NCI-H1417 (cell line): ENCODE measurements at regions not wholly inside any gene's neighbourhood (a gene's known extent, or its start where the extent isn't known, plus 50 kb on each side); places are given as distances from the start of the nearest gene placed in this dataset.

ENCODE experiments used
- DNase-seq, 3 experiments: peaks; one replicate each; lab custom pipeline; 2025; lab: John Stamatoyannopoulos, UW

GRCh38 chr10:29081231-29081630 is 207.6 kb upstream of the LYZL1 start:
- no peak for DNase-seq

GRCh38 chr10:29081951-29082685 is 206.8 kb upstream of the LYZL1 start:
- no peak for DNase-seq

DNA sequence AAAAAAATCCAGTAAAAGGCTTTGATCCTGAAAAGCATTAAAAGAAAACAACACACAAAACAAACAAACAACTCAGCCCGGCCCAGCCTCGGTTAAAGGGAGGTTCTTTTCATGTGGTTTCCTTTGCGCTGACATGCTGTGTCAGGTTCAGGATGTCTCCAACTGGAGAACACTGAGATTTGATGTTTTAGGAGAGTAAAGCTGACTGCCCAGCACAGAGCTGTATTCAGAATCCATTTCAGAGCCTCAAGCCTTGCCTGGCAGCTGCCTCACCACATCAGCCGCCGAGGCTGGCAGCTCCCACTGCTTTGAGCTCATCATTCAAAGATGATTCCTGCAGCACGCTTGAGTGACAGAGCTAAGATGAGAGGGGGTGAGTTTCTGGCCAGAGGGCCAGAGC is 205.8 kb upstream of the LYZL1 start:
- DNase-seq, result peak in 1 of 3 experiments; percentile 34

- DNase-seq, result no peak
Measured at GRCh38 chr10:29084681-29085307, 204.1 kb upstream of the LYZL1 start.

GRCh38 chr10:29089091-29089490 is 199.8 kb upstream of the LYZL1 start:
- DNase-seq, result no peak

DNA sequence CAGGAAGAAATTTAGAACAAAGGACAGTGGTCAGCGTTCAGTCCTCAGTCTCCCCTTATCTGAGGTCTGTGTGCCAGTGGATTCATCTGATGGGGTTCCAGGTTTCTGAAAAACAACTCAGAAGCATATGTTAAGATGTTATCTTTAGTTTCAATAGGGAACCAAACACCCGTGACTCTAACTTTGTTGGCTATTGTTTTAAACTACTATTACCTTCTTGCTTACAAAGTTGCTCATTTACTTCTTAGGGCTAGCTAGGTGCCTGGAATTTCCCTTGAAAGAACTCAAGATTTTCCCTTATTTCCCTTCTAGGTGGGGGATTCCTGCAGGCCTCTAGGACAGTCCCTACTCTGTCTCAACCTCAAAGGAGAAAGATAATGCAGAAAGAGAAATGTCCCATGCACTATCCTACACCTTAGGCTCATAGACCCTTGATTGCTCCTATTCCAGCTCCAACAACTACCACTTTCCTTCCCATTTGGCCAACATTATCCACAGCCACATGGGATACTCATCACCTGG is 192.5 kb upstream of the LYZL1 start:
- no peak for DNase-seq

DNA sequence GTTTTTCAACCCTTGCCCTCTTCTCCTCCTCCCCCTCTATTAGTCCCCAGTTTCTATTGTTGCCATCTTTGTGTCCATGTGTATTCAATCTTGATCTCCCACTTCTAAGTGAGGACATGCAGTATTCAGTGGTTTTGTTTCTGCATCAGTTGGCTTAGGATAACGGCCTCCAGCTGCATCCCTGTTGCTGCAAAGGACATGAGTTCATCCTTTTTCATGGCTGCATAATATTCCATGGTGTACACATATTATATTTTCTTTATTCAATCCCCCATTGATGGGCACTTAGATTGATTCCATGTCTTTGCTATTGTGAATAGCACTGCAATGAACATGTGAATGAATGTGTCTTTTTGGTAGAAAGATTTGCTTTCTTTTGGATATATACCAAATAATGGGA is 190.4 kb upstream of the LYZL1 start:
- no peak for DNase-seq

- peak in 1 of 3 experiments; percentile 5 for DNase-seq
Measured at GRCh38 chr10:29099001-29099400, 189.9 kb upstream of the LYZL1 start.

GRCh38 chr10:29099415-29099814 is 189.5 kb upstream of the LYZL1 start:
- DNase-seq, result peak in 1 of 3 experiments; percentile 3

- DNase-seq, result no peak
Measured at GRCh38 chr10:29100505-29100904, 188.4 kb upstream of the LYZL1 start.

DNA sequence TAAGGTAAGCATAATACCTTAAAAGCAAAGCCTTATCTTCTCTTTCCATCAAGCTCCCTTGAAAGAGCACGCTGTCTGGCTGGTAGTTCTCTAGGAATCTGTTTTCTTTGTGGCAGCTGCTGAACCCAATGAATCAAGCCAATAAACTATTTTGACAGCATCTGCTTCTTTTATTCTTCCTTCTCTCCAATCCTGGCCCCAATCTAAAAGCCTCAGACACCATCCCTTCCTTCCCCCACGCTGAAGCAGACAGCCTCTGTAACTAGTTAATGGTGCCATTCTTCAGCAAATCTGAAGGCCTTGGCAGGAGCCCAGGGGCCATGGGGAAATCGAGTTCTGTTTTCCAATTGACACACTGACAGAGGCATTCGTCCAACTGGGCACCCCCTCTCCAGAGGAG is 186.6 kb upstream of the LYZL1 start:
- no peak for DNase-seq

DNA sequence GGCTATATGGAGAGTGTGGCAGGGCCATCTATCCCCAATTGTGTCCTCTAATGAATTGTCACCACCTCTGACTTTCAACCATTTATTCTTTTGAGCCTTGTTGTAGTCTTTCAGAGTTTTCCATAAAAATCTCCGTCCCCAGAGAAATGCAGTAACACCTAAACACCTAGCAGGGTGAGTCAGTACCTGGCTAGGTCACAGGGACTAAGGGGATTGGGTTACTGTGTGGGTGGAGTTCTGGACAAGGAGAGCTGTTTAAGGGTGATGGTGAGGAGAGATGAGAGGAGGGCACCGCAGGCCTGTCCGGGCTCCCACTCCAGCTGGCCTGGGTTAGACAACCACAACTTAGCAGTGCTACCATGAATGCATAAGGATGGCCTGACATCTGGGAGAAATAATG is 186.2 kb upstream of the LYZL1 start:
- DNase-seq, result no peak

DNA sequence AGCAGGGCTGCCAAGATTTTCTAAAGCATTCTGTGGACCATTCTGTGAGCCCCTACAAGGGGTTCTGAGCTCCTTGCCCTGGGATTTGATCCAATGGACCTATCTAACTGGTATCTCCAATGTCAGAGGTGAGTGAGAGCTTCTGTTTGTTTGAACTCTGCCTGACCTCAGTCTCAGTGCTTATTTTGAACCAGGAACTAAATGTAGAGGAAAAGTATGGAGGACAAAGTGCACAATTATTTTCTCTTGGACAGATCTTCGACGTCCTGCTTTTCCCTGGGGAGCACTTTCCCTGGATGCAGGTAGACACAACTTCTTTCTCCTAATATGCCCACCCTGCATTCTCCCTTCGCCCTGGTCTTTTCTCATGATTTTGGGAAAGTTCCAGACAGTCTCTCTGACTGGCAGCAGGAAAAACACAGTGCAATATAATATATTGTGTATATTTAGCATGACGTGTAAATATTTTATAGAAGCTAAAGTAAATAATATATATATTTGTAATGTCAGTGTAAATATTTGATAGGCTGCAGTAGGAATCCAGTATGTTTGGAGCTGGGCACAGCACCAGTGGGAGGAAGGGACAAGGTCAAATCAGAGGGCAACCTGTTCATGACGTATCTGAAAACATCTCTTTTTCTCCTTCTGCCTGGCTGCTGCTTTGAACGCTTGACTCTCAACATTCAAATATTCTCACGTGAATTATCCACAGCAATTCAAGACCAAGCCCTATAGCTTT is 184.0 kb upstream of the LYZL1 start:
- no peak for DNase-seq

DNA sequence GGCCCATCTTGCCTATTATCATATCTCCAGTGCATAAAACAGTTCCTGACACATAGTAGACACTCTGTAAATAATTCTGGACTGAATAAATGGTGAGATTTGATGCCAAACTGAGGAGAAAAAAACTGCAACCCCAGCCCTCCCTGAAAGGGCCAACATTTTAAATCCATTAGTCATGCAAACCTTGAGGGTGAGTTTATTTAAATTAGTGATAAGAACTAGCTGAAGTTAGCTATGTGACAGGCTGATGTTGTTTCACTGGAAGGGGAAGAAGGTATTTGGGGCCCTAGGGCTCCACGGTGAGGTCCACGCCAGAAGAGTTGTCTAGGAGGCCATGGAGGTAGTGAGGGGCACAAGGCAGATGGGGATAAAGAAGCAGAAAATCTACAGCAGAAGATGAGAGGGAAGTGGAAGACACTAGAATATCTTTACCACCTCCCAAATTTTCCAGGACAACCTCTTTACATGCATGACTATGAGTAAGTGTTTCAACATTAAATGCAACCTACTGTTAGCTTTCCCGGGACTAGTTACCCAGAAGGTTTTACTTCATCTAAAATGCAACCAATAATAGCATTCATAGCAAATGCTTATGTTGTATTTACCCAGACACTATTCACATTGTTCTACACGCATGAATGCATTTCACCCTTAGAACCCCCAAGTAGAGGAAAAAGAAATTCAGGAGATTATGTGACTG is 183.2 kb upstream of the LYZL1 start:
- no peak for DNase-seq

- DNase-seq, result no peak
Measured at GRCh38 chr10:29106287-29106686, 182.6 kb upstream of the LYZL1 start.

- DNase-seq, result no peak
Measured at GRCh38 chr10:29107866-29108498, 180.9 kb upstream of the LYZL1 start.

DNA sequence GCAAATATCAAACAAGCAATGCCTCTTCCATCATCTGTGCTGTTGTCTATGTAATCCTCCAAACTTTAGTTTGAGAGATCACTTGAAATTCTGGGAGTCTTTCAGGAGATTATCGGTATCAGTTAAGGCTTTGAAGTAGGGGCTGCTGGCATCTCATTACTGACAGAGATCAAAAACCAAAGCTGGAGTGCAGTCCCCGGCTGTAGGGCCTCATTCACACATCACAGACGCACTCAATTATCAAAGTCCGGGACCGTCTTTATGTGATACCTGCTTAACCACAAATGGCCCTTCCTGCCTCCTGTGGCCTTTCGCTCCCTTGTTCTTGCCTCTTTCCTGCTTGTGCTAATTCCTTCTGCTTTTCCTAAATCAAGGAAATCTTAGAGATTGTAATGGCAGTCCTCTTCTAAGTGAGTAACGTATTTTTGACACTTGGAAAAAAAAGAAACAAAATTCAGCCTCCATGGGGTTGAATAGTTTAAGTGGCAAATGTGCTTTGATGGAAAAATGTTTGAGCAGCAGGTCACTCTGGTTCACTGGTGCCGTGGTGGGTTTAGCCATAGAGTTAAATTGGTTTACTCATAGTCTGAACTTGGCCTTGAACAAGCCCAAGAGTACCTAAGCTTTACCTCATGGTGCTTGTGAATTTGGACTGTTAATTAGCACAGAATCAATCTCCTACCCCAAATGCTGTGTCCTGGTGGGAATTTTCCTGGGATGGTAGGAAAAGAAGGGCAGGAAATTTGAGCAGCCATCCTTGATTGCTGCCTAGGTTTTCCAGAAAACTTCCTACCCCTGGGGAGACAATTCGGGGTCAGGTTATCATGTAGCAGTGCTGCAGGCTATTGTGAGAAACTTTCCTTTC is 178.9 kb upstream of the LYZL1 start:
- no peak for DNase-seq

- no peak for DNase-seq
Measured at GRCh38 chr10:29112827-29113615, 175.8 kb upstream of the LYZL1 start.

DNA sequence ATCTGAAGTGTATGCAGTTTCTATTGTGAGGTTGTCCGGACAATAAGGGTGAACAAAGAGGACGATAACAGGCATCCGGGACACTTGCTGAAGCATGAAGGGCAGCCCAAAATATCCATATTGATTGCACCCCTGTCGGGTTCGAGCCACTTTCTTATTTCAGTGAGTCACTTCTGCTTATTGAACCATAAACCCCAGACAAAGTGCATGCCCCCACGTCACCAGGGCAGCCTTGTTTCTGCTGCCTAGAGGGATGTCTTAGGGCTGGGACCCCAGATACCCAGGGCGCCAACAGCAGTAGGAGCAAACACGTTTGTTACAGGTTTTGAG is 175.3 kb upstream of the LYZL1 start:
- DNase-seq, result no peak

- no peak for DNase-seq
Measured at GRCh38 chr10:29114141-29114540, 174.7 kb upstream of the LYZL1 start.
